GM19395 (cell line): ENCODE measurements at regions not wholly inside any gene's neighbourhood (a gene's known extent, or its start where the extent isn't known, plus 50 kb on each side); places are given as distances from the start of the nearest gene placed in this dataset.

ENCODE experiments used
- ATAC-seq: cut with Tn5 transposase; IDR thresholded peaks from one replicate; pipeline ENCODE4 v1.9.1; 2021; ENCODE audit warnings: mild to moderate bottlenecking, moderate library complexity; ENCODE audit not compliant: unreplicated experiment

DNA sequence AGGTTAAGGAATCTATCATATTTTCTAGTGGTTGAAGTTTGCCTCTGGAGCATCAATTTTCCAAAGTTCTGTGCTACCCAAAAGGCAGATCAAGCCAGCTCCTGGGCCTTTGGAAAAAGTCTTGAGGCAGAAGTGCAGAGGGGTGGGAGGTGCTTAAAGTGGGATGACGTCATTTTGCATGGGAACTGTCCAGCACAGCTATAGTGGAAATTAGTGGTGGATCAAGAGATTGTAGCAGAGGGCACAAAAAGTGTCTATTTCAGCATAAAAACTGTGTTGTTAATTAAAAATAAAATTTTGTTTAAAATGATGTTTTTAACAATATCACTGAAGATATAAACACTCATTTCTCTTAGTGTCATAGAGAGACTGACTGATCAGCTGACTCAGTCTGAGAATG lies 221.9 kb downstream of the LRRN1 start:
- ATAC-seq, result no peak

DNA sequence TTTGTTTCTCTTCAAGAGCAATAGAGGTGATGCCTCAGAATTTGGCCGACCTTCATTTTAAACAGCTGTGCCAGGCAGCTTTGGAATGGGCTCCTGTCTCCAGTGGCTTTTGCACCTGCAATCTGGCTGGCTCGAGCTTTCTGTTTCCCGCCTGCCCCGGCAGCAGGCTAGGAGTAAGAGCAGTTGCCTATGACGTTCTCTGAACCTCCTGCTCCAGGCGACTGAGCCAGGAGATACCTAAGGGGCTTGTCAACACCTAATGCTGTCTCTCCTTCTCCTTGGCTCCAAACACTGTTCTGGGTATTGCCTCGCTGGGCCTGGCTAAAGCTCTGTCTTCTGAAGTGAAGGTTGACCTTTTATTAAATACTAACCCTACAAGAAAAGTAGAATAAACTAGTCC lies 229.9 kb downstream of the LRRN1 start:
- ATAC-seq, result no peak

DNA sequence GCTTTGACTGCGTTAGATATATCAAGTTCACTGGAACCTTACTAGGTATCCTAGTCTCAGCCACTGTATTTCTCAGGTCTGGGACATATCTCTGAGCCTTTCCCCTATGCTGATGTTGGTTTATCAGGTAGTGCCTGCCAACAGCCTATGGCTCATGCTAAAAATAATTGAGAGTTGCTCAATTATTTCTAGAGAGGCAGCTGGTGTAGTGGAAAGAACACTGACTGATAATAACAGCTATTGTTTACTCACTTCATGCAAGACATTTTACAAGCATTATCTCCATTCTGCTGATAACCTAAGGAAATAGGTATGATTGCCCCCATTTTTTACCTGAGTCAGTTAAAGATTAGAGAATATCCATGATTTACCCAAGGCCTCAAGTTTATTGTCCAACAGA lies 231.4 kb downstream of the LRRN1 start:
- no peak for ATAC-seq

DNA sequence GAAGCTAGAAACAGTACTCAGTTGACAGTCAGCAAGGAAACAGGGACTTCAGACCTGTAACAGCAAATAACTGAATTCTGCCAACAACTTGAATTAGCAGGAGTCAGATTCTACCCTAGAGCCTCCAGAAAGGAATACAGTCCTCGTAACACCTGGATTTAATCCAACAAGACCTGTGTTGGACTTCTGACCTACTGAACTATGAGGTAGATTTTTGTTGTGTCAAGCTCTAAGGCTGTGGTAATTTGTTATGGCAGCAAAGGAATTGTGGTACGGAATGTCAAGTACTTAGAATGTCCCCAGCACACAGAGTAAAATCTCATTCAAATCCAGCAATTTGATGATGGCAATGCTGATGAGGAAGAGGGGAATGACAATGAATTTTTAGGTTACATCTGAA lies 234.1 kb downstream of the LRRN1 start:
- ATAC-seq, result no peak

DNA sequence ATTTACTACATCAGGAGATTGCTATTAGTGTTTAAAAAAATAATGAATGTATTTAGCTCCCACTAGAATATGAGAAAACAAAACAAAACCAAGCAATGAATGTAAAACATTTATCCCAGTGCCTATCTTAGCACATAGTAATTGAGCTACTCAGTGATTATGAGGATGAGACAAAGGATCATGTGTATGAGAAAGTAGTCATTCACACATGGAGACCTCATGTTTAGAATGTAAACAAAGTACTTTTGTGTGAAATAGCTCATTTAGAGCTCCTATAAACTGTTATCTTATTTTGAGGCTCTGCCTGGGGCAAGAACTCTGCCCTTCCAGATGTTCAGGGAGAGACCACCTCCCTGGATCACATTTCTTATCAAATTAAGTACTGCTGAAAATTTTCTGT lies 236.8 kb downstream of the LRRN1 start:
- no peak for ATAC-seq

DNA sequence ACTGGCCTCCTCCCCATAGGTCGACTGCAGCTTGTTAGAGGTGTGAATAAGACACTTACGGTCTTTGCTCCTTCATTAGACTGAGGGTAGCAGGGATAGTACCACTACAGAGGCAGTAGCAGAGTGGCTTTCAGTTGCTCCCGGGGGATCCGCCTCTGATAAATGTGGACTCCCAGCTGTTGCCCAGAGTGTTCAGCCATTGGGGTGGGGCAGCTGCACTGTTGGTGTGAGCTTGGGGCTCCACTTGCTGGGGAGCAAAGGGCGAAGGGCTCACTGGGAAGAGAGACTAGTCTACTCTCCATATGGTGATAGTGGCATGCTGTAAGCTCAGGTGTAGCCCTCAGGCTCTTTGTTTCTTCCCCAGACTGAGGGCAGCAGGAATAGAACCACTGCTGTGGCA lies 239.1 kb downstream of the LRRN1 start:
- no peak for ATAC-seq

DNA sequence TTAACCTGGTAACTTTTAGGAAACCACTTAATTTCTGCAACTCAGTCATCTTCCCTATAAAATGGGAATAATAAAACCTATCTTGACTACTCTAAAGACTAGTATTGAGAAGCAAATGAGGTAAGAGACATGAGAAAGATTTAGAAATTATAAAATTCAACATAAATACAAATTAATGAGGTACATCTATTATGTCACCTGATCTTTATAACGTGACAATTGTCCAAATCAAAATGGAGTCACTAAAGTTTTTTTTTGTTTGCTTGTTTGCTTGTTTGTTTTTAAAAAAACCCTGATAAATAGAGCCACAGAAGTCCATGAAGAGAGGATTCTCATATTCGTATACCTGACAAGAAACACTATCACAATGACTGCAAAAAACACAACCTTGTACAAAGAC lies 242.8 kb downstream of the LRRN1 start:
- no peak for ATAC-seq

DNA sequence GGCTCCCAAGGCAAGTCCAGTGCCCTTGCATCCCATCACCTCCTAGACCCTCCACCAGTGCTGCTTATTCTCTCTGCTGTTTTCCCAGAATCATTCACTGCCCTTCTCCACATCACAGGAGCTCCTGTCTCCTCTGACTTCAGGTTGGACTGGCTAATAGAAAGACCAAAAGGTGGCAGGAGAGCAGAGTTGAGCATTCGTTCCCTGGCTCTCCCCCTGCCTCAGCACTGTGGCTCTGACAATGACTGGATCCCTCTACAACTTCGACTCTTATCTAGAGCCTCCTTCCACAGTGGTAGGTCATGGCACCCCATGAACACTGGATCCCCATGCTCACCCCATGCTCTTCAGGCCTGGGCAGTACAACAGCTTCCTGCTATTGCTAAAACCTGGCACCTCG lies 243.6 kb downstream of the LRRN1 start:
- ATAC-seq, result no peak

DNA sequence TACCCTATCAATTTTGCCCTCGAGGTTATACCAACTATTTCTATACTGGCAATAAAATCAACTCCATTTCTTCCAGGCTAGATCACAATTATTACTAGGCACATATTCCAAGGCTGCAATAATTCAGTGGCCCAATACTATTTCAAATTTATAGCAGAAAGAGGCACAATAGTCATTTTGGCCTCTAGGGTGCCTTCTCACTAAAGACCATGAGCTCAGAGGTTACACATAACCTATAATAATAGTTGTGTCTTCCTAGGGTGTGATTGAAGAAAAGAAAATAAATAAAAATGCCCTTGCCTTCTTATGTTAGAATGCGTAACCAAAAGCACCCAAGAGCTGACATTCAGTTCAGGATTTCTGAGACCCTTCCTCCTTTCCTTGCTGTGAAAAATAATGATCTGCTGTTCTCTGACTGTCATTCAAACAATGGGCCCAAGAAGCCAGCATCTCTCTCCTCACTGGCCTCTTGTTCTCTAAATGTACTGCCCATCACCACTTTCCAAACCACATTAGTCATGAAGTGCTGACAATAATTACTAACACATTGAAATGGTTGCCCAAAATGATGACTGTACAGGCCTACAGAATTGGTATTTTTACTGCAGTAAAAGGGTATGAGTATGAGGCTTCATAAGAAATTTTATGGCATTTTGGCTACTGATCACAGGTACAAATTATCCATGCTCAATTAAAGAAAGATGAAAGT lies 244.8 kb downstream of the LRRN1 start:
- no peak for ATAC-seq

DNA sequence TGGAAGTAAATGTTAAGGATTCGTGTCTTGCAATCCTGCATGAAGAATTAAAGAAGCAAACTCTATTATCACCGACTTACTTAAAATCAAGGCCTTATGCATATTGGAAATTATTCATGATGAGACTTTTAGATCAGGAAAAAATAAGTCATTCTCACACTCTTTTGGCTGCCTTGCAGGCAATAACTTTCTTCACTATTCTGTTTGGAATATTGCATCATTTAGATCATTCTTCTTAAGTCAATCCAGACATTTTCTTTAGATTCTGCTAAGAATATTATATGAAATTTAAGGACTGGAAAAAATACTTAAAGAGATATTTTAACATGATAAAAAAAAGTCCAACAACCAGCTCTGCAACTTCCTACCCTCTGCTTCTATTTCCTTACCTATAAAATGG lies 245.4 kb downstream of the LRRN1 start:
- ATAC-seq, result no peak

DNA sequence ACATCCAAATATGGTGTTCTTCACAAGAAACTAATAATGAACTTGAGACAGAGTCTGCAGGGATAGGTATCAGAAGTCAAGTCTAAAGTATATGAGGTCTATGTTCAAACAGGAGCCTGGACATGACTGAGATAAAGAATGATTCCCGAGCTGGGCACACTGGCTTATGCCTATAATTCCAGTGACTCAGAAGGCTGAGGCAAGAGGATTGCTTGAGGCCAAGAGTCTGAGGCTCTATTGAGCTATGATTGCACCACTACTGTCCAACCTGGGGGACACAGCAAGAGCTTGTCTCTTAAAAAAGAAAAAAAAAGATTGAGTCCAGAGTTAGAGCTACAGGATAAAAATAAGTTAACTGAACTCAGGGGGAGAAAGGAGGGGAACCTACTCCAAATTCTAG lies 246.5 kb downstream of the LRRN1 start:
- ATAC-seq, result no peak

DNA sequence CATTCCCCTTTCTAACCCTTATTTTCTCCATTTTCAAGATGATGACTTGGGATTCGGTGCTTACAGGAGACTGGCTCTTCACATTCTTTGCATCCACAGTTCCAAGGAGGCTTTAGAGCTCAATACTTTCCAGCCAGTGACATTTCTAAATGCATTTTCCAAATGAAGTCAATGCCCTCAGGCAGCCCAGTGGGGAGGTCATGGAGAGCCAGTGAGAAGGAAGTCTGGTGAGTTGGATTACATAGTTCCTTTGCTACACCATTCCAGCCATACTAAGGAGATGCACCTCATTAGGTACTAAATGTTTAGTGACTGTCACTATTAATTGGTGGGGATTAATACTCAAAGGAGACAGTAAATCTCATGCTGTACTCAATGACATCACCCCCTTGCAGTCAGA lies 248.1 kb downstream of the LRRN1 start:
- no peak for ATAC-seq

DNA sequence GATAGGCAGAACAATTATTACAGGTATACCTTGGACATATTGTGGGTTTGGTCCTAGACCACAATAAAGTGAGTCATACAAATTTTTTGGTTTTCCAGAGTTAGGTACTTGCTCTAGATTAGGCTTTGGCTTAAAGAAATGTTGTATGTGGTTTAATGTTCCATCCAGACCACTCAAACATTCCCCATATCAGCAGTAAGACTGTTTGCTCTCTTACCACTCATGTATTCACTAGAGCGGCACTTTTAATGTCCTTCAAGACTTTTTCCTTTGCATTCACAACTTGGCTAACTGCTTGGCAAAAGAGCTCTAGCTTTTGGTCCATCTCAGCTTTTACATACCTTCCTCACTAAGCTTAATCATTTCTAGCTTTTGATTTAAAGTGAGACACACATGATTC lies 250.5 kb upstream of the SETMAR start:
- ATAC-seq, result no peak

DNA sequence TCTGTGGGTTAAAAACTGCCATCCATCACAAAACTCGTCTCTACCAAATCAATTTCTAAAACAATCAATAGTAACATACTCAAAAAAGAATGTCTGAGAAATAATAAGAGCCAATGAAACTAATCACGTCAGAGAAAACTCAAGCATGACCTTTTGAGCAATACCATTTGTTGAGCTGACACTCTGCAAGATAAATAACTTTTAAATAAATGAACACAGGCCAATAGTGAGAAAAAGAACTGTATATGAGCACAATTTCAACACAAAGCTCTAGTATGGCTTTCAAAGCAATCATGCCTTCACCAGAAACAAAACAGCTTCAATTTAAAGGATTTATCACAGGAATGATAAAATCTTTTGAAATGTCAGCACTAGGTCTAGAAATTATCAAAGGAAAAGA lies 249.2 kb upstream of the SETMAR start:
- no peak for ATAC-seq

DNA sequence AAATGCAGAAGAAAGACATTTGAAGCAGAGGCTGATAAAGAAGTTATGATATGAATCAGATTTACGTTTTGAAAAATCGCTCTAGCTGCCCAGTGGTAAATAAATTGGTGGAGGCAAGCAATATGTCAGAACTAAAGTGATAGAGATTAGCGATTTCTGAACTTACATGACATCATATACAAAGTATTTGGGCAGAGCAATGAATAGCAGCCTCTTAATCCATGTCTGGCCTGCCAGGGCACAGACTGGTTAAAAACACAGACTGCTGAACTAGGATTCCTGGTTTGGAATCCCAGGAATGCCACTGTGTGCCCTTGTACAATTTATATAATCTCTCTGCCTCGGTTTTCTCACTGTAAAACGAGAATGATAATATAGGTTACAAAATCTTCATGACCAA lies 243.1 kb upstream of the SETMAR start:
- no peak for ATAC-seq

DNA sequence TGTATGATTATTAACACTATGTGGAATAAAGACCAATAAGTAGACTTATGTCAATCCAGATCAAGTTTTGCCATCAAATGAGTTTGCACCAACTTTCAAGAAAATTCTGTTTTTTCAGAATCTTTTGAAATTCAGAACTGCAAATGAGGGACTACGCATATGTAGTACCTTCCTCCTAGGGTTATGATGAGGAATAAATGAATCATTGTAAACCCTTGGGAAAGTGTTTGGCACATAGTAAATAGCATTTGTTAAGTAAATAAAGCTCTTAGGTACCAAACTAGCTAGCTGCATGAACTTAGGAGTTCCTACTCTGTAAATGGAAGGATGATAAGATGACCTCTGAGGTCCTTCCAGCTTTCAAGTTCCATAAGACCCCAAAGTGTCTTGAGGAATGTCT lies 242.6 kb upstream of the SETMAR start:
- no peak for ATAC-seq

DNA sequence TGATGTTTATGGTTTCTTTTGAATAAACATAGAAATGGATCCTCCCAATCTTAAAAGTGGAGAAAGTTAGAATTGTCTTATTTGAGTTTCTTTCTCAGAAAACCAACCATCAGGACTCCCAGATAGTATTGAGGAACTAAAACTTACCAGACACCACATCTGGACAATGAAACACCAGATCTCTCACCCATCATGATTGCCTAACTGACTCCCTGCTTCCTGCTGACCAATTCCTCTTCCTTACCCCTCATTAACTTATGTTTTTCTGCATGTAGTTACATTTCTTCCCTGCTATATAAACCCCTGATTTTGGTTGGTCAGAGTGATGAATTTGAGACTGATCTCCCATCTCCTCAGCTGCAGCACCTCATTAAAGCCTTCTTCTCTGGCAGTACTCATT lies 242.0 kb upstream of the SETMAR start:
- no peak for ATAC-seq

DNA sequence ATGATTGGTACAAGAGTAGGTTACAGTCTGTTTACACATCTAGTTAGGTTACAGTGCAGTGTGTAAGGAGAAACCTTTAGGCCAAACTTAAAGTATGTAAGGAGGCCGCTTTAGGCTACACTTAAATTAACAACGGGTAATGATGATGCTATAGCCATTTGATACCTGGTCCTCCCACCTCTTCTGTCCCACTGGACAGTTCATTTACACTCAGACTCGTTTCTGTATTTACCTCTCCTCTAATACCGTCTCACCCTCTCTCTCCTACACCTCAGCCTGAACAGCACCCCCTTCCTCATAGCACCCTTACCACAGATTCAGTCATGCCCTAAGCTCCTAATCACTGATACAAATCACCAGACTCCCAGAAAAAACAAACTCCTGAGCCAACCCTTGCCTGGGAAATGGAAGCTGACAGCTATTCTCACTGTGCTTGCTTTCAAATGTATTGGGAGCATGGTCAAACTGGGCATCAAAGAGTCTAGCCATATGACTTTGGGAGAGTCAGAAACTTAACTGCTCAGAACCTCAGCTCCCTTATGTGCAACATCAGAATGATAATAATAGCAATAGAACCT lies 241.3 kb upstream of the SETMAR start:
- no peak for ATAC-seq

DNA sequence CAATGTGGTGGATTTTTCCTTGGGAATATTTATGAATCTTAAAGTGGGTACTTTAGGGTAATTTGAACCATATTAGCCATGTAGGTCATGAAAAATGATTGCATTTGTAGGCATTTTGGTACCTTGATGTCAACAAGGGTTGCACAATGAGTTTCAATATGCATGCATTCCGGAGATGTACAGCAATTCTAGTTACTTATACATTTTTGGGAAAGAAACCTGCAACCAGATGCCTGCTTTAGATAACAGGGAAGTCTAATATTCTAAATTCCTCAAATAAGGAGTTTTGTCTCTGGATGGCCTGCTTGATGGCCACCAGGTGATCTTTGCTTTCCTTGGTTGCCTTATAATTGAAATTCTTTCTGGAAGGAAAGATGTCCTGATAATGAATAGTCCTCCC lies 240.5 kb upstream of the SETMAR start:
- ATAC-seq, result no peak

DNA sequence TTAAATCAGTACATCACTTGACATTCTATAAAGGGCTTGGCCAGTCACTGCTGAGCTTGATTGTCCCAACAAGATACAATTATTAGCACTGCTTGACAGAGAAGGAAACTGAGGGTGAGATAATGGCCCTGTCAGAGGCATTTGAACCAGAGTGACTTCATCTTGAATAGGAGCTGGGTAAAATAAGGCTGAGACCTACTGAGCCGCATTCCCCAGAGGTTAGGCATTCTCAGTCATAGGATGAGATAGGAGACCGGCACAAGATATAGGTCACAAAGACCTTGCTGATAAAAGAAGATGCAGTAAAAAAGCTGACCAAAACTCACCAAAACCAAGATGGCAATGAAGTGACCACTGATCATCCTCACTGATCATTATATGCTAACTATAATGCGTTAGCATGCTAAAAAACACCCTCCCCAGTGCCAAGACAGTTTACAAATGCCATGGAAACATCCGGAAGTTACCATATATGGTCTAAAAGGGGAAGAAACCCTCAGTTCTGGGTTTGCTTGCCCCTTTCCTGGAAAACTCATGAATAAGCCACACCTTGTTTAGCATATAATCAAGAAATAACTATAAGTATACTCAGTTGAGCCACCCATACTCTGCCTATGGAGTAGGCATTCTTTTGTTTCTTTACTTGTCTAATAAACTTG lies 239.1 kb upstream of the SETMAR start:
- no peak for ATAC-seq

DNA sequence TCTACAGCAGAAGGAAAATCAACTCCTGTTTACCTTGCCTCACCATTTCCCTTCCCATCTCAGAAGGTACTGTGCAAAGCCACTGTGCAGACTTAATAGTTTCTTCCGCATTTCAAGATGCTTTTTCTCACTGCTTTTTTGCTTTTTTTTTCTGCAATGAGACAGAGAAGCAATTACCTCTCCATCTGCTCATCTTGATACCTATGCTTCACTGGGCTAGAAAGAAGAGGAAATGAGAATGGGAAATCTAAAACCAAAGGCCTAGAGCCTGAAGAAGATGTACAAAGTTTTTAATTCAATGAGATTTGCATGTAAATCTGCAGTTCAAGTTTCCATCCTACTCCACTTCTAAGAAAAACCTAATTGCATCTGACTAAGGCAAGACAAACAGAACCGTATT lies 238.1 kb upstream of the SETMAR start:
- ATAC-seq, result peak; percentile 72

DNA sequence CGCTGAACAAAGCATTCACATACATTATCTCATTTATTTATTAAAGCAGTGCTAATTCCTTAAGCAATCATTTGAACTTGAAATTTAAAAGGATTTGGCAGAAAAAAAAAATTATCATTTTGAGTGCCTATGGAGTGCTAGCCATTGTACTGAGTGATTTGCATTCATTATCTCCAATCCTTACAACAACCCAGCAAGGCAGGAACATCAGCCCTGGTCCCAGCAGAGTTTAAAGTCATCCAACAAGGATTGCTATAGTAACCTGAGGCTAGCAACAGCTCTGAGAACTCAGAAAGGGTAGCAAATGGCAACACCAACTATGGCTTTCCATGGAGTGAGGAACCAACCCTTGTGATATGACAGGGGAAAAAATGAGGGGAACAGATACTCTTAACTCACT lies 237.6 kb upstream of the SETMAR start:
- ATAC-seq, result no peak

DNA sequence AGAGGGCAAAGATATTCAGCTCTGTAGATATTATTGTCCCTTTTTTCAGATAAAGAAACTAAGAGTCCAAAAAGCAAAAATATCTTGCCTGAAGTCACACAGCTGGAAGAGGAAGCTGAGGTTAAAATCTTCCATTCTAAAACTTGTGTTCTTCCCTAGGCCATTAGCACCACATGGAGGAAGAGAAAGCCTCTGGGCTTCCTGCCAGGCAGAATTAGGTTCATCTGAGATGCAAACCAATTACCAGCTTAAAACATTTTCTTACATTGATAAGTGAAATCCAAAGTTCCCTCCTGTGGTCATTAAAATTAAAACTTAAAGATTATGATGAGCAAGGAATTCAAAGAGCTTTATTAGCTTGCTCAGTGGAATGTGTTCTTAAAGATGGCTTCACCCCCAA lies 235.3 kb upstream of the SETMAR start:
- no peak for ATAC-seq
